ENCODE measurements at regions not wholly inside any gene's neighbourhood (a gene's known extent, or its start where the extent isn't known, plus 50 kb on each side); places are given as distances from the start of the nearest gene placed in this dataset.

- no peak for DNase-seq
- no peaks in the 10 kb centered on the region for H3K27me3 ChIP-seq (replicated peaks; ENCODE audit: control insufficient read depth, insufficient read depth, low read length)
- no peaks in the 10 kb centered on the region for H3K36me3 Mint-ChIP-seq (ENCODE audit: insufficient read depth, unreplicated experiment)
- ChIA-PET CTCF (interaction anchor here (0.9 kb wide), 1 partner anchor 447 kb away, joined by 5 read pairs; no protein-coding TSS in a partner anchor), POLR2A (no interaction called here)
- H3K4me3 ChIP-seq (ENCODE audit: low read depth, low read length) = no peak overlapping the region
- no peak overlapping the region for H3K27ac Mint-ChIP-seq (ENCODE audit: unreplicated experiment)
- no peaks in the 10 kb centered on the region for H3K4me1 ChIP-seq
- H3K4me3 Mint-ChIP-seq (ENCODE audit: unreplicated experiment) = no peak overlapping the region
- H3K9me3 ChIP-seq = no peaks in the 10 kb centered on the region
- TF ChIP-seq CTCF (IDR thresholded peaks at IDR 0.05; ENCODE audit: insufficient read depth in 1 of 2, low read depth in 1 of 2, low read length in 1 of 2, severe bottlenecking in 1 of 2, unreplicated experiment in 1 of 2) = no peak
- intact Hi-C loops (cut with micrococcal nuclease; ENCODE audit: unreplicated experiment) = loop anchor here (1.0 kb wide), 1 partner anchor 1518 kb away; no protein-coding TSS in a partner anchor
- peaks cover 3% of the 10 kb centered on the region for H3K27me3 Mint-ChIP-seq (ENCODE audit: insufficient read depth, unreplicated experiment)
- BruUV-seq (replicated peaks) = no TSS peak
- no peaks in the 10 kb centered on the region for H3K4me1 Mint-ChIP-seq (ENCODE audit: low read depth, unreplicated experiment)
- no peaks in the 10 kb centered on the region for H3K36me3 ChIP-seq (ENCODE audit: control insufficient read depth, insufficient read depth, low read length)
- H3K9me3 Mint-ChIP-seq (ENCODE audit: unreplicated experiment) = no peaks in the 10 kb centered on the region
Measured at GRCh38 chr2:155368934-155369333, 670.4 kb downstream of the KCNJ3 start.

- no peaks in the 10 kb centered on the region for H3K9me3 ChIP-seq
- Mint-ChIP-seq H3K9me3 (ENCODE audit: unreplicated experiment) (no peaks in the 10 kb centered on the region), H3K4me1 (ENCODE audit: low read depth, unreplicated experiment) (no peaks in the 10 kb centered on the region), H3K27me3 (ENCODE audit: insufficient read depth, unreplicated experiment) (no peaks in the 10 kb centered on the region), H3K36me3 (ENCODE audit: insufficient read depth, unreplicated experiment) (no peaks in the 10 kb centered on the region), H3K4me3 (ENCODE audit: unreplicated experiment) (no peak overlapping the region), H3K27ac (ENCODE audit: unreplicated experiment) (no peak overlapping the region)
- H3K4me3 ChIP-seq (ENCODE audit: low read depth, low read length) = no peak overlapping the region
- TF ChIP-seq CTCF (IDR thresholded peaks at IDR 0.05; ENCODE audit: insufficient read depth in 1 of 2, low read depth in 1 of 2, low read length in 1 of 2, severe bottlenecking in 1 of 2, unreplicated experiment in 1 of 2) = no peak
- intact Hi-C loops (cut with micrococcal nuclease; ENCODE audit: unreplicated experiment) = no loop called here
- ChIA-PET POLR2A (no interaction called here), CTCF (no interaction called here)
- no TSS peak for BruUV-seq (replicated peaks)
- DNase-seq = no peak
- no peaks in the 10 kb centered on the region for H3K36me3 ChIP-seq (ENCODE audit: control insufficient read depth, insufficient read depth, low read length)
- H3K4me1 ChIP-seq = no peaks in the 10 kb centered on the region
- no peaks in the 10 kb centered on the region for H3K27me3 ChIP-seq (replicated peaks; ENCODE audit: control insufficient read depth, insufficient read depth, low read length)
Measured at GRCh38 chr2:155364766-155365165, 666.3 kb downstream of the KCNJ3 start.

GRCh38 chr2:155363349-155363888 is 664.9 kb downstream of the KCNJ3 start:
- H3K9me3 ChIP-seq = no peaks in the 10 kb centered on the region
- H3K27ac Mint-ChIP-seq (ENCODE audit: unreplicated experiment) = no peak overlapping the region
- H3K4me3 ChIP-seq (ENCODE audit: low read depth, low read length) = no peak overlapping the region
- CTCF ChIA-PET = interaction anchor here (1.2 kb wide), 1 partner anchor 14 kb away, joined by 3 read pairs; no protein-coding TSS in a partner anchor
- H3K36me3 ChIP-seq (ENCODE audit: control insufficient read depth, insufficient read depth, low read length) = no peaks in the 10 kb centered on the region
- H3K4me1 ChIP-seq = no peaks in the 10 kb centered on the region
- no peaks in the 10 kb centered on the region for H3K4me1 Mint-ChIP-seq (ENCODE audit: low read depth, unreplicated experiment)
- H3K4me3 Mint-ChIP-seq (ENCODE audit: unreplicated experiment) = no peak overlapping the region
- H3K27me3 ChIP-seq (replicated peaks; ENCODE audit: control insufficient read depth, insufficient read depth, low read length) = no peaks in the 10 kb centered on the region
- intact Hi-C loops (cut with micrococcal nuclease; ENCODE audit: unreplicated experiment) = no loop called here
- TF ChIP-seq CTCF (IDR thresholded peaks at IDR 0.05; ENCODE audit: insufficient read depth in 1 of 2, low read depth in 1 of 2, low read length in 1 of 2, severe bottlenecking in 1 of 2, unreplicated experiment in 1 of 2) = no peak
- H3K36me3 Mint-ChIP-seq (ENCODE audit: insufficient read depth, unreplicated experiment) = no peaks in the 10 kb centered on the region
- DNase-seq = no peak
- no TSS peak for BruUV-seq (replicated peaks)
- H3K9me3 Mint-ChIP-seq (ENCODE audit: unreplicated experiment) = no peaks in the 10 kb centered on the region
- no peaks in the 10 kb centered on the region for H3K27me3 Mint-ChIP-seq (ENCODE audit: insufficient read depth, unreplicated experiment)
- POLR2A ChIA-PET = no interaction called here

Measured in Caco-2 (cell line).